GM21381 (cell line): ENCODE measurements at regions not wholly inside any gene's neighbourhood (a gene's known extent, or its start where the extent isn't known, plus 50 kb on each side); places are given as distances from the start of the nearest gene placed in this dataset.

Source experiments
- ATAC-seq: cut with Tn5 transposase; IDR thresholded peaks from one replicate; pipeline ENCODE4 v1.9.1; 2021; ENCODE audit warnings: mild to moderate bottlenecking, moderate library complexity; ENCODE audit not compliant: unreplicated experiment

GRCh38 chr14:89014569-89014850, 190.1 kb downstream of the TTC8 start:
- ATAC-seq: no peak

DNA sequence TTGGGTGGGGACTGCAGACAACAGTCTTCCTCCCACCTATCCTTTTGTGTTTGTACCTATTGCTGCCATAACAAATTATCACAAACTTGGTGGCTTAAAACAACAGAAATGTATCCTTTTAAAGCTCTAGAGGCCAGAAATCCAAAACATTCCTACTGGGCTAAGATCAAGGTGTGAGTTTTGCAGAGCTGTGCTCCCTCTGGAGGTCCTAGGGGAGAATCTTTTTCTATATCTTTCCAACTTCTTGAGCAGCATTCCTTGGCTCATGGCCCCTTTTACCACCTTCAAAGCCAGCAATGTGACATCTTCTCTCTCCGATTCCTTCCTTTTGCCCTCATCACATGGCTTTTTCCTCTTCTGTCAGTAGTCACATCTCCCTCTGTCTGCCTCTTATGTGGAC, 190.6 kb downstream of the TTC8 start:
- no peak for ATAC-seq

DNA sequence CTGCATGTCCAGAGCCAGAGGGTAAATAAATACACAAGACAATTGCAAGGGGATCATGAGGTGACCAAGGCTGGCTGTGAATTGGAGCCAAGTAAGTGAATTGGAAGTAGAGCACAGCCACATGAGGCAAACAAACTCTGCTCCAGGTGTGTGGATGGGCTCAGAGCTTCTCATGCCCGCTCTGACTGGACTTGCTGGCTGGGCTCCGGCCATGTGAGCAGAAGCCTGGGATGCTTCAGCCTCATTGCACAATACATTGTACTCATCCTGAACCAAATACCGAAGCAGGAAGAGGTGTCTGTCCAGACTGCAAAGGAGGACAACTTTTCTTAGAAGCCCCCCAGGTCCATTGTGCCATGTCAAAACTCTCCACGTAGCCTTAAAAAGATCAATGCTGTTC, 193.0 kb downstream of the TTC8 start:
- no peak for ATAC-seq

DNA sequence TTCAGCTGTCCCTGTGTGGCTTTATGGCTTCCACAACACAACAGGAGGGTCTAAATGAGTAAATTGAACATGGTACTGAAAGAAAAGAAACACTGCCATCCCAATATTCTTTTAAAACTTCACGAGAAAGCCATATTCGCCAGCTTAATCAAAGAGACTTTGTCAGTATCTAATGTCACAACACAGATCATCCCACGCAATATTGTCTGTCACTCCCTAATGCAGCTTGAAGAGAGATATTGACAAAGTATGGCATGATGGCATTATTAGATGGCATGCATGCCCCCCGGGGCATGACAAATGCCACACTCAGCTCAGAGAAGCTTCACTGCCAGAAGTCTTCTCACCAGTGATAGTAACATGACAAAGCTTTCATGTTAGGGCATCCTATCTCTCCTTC, 197.8 kb downstream of the TTC8 start:
- ATAC-seq: no peak

GRCh38 chr14:89024691-89025090, 200.2 kb downstream of the TTC8 start:
- no peak for ATAC-seq

DNA sequence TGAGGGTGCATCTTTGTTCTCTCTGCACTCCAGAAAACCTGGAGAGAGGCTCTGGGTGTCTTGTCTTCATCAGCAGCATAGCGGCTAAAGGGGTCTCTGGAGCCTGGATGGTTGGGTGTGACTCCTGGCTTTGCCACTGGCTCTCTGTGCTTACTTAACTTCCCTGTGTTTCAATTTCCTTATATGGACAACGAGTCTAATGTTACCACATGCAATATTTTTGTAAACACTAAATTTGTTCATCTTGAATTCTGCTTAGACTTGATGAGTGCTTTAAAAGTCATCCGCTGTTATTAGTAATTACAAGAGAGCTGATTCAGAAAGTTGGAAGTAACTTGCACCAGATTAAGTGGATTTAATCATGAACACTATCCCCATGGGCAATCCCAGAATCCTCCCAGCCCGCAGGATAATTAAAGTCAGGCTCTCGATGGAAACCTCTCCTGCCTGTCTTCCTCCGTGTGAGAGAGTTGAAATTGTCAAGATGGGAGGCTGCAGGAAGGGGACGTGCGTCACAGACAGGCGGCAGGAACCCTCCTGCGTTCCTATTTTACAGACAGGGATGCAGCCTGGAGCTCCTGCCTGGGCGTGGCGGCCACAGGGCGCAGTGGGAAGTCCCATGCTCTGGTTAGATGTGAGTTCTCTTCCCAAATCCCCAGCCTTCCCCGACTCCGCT, 201.2 kb downstream of the TTC8 start:
- no peak for ATAC-seq

DNA sequence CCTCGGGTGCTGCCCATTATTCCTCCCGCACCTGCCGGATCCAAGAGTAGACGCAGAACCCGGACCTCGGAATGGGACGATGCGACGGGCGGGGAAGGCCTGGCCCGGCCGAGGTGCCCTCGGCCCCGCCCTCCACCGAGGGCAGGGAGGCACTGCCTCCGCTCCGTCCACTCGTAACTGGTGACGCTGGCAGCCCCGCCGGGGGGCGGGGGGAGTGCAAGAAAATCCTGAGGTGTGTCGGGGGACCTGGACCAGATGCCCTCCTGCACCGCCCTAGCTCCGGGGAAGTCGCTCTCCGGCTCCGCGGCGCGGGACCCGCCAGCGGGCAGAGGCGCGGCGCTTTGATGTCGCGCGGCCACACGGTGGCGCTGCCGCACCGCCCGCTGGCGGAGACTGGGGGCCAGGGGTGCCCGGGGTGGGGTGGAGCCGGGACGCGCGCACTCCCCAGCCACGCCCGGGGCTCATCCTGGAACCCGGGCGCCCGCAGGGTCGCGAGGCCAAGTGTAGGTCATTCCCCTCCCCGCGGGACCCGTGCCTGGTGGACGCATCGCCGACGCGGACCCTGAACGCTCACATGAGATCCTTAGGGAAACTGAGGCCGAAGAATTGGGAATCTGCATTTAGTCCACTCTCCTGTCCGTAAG, 202.8 kb downstream of the TTC8 start:
- peak; percentile 87 for ATAC-seq

DNA sequence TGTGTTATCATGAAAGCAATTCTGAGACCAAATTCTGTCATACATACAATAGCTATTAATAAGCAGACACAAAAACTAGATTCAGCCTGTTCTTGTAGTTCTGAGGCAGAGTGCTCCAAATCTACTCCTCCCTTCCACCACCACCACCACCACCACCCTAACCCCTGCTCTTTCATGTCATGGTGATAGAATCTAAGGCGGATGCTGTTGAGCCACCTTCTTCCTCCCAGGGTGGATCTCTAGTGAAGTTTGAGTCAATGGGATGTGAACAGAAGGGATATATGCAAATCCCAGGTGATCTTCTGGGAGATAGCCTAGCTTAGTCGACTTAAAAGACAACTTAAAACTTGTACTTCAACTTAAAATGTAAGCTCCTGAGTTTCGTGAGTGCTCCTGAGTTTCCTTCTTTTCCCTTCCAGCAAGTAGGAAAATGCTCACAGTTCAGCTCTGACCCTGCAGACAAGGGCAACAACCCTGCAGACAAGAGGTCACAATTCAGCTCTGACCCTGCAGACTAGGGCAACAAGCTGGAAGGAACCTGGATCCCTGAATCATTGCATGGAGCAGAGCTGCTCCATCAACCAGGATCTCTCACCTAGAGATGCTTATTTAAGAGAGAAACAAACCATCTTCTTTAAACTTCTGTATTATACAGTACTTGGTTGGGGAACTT, 204.1 kb downstream of the TTC8 start:
- ATAC-seq: no peak

GRCh38 chr14:89029961-89030694, 205.7 kb downstream of the TTC8 start:
- no peak for ATAC-seq

- ATAC-seq: no peak
Observed at GRCh38 chr14:89030921-89031320, 206.5 kb downstream of the TTC8 start.

DNA sequence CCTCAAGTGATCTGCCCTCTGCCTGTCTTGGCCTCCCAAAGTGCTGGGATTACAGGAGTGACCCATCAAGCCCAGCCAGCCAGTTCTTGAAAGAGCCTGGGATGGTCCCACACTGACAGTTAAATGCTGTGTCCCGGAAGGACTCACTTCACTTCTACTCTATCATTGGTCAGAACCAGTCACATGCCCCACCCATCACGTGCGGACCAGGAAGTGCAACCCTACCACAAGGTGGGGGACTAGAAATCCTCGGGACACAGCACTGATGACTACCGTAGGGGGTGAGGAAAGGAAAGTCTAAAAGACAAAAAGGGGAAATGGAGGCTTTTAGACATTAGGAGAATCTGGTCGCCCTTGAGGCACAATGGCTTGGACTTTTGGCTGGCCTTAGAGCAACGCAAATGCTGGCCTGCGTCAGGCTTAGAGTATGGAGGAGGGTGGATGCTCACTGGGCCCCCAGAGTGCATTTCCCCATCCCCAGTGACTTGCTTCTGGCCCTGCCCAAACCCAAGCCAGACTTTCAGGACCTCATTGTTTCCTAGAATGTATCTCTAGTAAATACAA, 207.7 kb downstream of the TTC8 start:
- ATAC-seq: no peak

GRCh38 chr14:89033756-89034155, 209.3 kb downstream of the TTC8 start:
- ATAC-seq: no peak

GRCh38 chr14:89036371-89036770, 211.9 kb downstream of the TTC8 start:
- no peak for ATAC-seq

DNA sequence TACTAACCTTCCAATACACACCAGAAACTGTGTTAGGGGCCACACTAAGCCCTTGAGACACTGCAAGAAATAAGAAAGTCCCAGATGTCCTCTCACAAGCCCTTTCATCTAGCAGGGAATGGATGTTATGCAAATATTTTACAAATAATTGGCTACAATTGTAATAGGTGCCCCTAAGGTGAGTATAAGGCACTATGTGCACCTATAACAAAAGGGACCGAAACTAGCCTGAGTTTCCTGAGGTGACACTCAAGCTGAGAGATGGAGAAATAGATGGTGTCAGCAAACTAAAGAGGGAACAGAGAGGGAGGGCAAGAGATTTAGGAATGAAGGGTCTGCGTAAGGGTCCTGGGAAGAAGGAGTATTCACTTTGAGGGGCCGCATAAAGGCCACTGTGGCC, 212.6 kb downstream of the TTC8 start:
- no peak for ATAC-seq

DNA sequence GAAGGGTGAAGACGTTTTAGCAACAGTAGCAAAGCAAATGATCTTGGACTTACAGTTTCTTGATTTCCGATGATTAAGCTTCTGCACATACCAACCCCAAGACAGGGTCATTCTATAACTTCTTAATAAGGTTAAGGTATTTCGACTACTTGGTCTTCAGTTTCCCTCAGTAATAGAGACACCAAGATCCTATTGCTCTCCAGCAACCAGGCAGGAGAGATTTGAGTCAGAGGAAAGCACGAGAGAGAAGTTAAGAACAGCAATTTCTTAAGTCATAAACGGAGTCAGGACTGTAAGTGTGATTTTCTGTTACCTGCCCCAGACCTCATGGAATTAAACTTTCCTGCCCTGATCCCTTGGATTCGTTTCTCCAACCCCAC, 215.6 kb downstream of the TTC8 start:
- peak; percentile 17 for ATAC-seq

DNA sequence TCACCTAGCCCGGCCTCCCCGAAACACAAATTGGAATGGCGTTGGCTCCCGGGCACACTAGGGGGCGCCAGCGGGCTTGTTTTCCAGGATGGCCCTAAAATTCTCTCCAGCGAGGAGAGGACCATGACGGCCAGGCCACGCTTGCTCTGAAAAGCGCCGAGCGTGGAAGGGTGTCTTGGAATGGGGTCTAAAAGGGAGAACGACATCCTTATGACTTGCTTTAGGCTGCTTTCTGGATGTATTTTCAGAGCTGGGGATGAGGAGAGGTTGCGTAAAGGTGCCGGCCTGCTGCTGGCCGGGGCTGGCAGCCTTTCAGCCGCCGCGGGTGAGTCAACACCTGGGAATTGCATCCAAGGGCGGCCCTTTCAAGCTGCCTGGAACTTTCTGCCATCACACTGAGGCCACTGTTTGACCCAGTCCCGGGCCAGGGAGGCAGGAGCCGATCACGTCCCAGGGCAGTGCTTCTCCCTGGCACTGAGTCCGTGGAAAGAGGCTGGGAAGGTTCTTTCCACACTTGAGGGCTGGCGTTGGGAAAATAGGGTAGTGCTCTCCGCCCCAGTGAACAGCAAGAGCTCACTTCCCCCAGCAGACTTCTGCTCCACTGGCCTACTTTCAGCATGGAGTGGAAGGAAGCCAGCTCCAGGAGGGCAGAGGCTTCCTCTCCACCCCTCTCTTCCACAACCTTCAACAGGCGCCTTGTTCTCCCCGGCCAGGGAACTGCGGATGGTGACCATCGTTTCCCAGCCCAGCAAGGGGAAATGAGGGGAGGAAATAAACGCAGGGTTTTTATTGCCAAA, 216.2 kb downstream of the TTC8 start:
- ATAC-seq: peak; percentile 79

DNA sequence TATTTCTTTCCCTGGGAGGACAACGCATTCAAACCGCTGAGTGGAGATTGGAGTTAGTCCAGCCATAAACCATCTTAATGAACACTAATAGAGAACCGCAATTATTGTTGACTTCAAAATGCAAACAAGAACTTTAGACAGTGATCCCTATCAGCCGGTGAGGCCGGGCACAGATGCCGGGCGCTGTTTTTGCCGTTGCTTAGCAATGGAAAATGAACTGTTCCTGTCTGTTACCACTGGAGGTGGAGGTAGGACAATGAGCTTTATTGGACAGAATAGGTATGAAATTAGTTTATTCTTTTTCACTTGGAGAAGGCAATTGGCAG, 216.8 kb downstream of the TTC8 start:
- no peak for ATAC-seq

DNA sequence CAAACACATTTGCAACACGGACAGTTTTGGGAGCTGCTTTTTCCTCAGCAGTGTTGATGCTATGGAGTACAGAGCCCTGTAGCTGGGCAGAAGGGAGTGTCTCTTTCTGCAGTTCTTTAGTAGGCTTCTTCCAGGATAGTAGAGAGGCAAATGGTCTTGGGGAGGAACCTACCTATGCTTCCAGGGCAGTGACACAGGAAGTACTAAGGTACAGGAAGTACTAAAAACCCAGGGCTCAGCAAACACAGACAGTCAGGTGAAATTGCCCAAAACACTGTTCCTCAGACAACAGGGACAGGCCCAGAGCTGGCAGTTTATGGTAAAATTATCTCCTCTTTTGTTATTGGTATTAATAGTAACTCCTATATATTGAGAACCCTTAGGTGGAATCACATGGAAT, 217.6 kb downstream of the TTC8 start:
- ATAC-seq: no peak

GRCh38 chr14:89053303-89053702, 228.9 kb downstream of the TTC8 start:
- no peak for ATAC-seq

- no peak for ATAC-seq
Observed at GRCh38 chr14:89056394-89056793, 231.9 kb downstream of the TTC8 start.

GRCh38 chr14:89058697-89059096, 234.2 kb downstream of the TTC8 start:
- no peak for ATAC-seq
